Neural crest cell (in vitro differentiated cells): ENCODE measurements at regions not wholly inside any gene's neighbourhood (a gene's known extent, or its start where the extent isn't known, plus 50 kb on each side); places are given as distances from the start of the nearest gene placed in this dataset.

Experiments used
- DNase-seq: peaks from one replicate; pipeline ENCODE4 v3.0.0; 2021; ENCODE audit warnings: low read depth, mixed read lengths, low spot score
- H3K27ac Mint-ChIP-seq: one replicate; pipeline ENCODE4 v1.8.0; 2021; ENCODE audit warnings: mild to moderate bottlenecking, mixed read lengths; ENCODE audit not compliant: unreplicated experiment
- H3K27me3 Mint-ChIP-seq: 2 replicates; pipeline ENCODE4 v1.8.0; 2021; ENCODE audit warnings: low read depth, mild to moderate bottlenecking, mixed read lengths
- H3K36me3 Mint-ChIP-seq: 2 replicates; pipeline ENCODE4 v1.8.0; 2021; ENCODE audit warnings: low read depth, mild to moderate bottlenecking, mixed read lengths
- H3K4me1 Mint-ChIP-seq: 2 replicates; pipeline ENCODE4 v1.8.0; 2021; ENCODE audit warnings: mixed read lengths
- H3K4me3 Mint-ChIP-seq: one replicate; pipeline ENCODE4 v1.8.0; 2021; ENCODE audit warnings: mild to moderate bottlenecking, mixed read lengths
- H3K9me3 Mint-ChIP-seq: 2 replicates; pipeline ENCODE4 v1.8.0; 2021; ENCODE audit warnings: mixed read lengths
- CTCF ChIP-seq: fragments of 200-600 bp; sonication (generic); conservative IDR thresholded peaks from 2 replicates; pipeline ENCODE4 v1.5.0; 2021; ENCODE audit warnings: antibody characterized with exemption, mild to moderate bottlenecking

- Mint-ChIP-seq H3K27ac (no peak overlapping the region), H3K36me3 (no peaks in the 10 kb centered on the region), H3K27me3 (no peaks in the 10 kb centered on the region), H3K4me3 (no peak overlapping the region), H3K9me3 (no peaks in the 10 kb centered on the region), H3K4me1 (peaks cover 3% of the 10 kb centered on the region)
- no peak for DNase-seq
- TF ChIP-seq CTCF: no peak
Measured at GRCh38 chr9:95793924-95794828, 81.3 kb upstream of the ERCC6L2 start.

GRCh38 chr9:95791695-95792094 is 83.8 kb upstream of the ERCC6L2 start:
- no peak for TF ChIP-seq CTCF
- no peaks in the 10 kb centered on the region for H3K27me3 Mint-ChIP-seq
- no peak for DNase-seq
- H3K4me3 Mint-ChIP-seq: no peak overlapping the region
- H3K4me1 Mint-ChIP-seq: peaks cover 22% of the 10 kb centered on the region
- no peaks in the 10 kb centered on the region for H3K36me3 Mint-ChIP-seq
- no peak overlapping the region for H3K27ac Mint-ChIP-seq
- no peaks in the 10 kb centered on the region for H3K9me3 Mint-ChIP-seq

- no peaks in the 10 kb centered on the region for H3K9me3 Mint-ChIP-seq
- peaks cover 22% of the 10 kb centered on the region for H3K4me1 Mint-ChIP-seq
- H3K27me3 Mint-ChIP-seq: no peaks in the 10 kb centered on the region
- no peak for TF ChIP-seq CTCF
- DNase-seq: no peak
- H3K4me3 Mint-ChIP-seq: no peak overlapping the region
- H3K27ac Mint-ChIP-seq: no peak overlapping the region
- no peaks in the 10 kb centered on the region for H3K36me3 Mint-ChIP-seq
Measured at GRCh38 chr9:95791286-95791685, 84.2 kb upstream of the ERCC6L2 start.

GRCh38 chr9:95788521-95788991 is 86.9 kb upstream of the ERCC6L2 start:
- no peak for DNase-seq
- H3K4me3 Mint-ChIP-seq: no peak overlapping the region
- peaks cover 22% of the 10 kb centered on the region for H3K4me1 Mint-ChIP-seq
- no peak overlapping the region for H3K27ac Mint-ChIP-seq
- H3K27me3 Mint-ChIP-seq: no peaks in the 10 kb centered on the region
- H3K36me3 Mint-ChIP-seq: no peaks in the 10 kb centered on the region
- TF ChIP-seq CTCF: no peak
- H3K9me3 Mint-ChIP-seq: no peaks in the 10 kb centered on the region

- H3K4me1 Mint-ChIP-seq: peaks cover 22% of the 10 kb centered on the region
- H3K36me3 Mint-ChIP-seq: no peaks in the 10 kb centered on the region
- no peak for DNase-seq
- H3K27ac Mint-ChIP-seq: no peak overlapping the region
- no peak overlapping the region for H3K4me3 Mint-ChIP-seq
- TF ChIP-seq CTCF: no peak
- H3K27me3 Mint-ChIP-seq: no peaks in the 10 kb centered on the region
- H3K9me3 Mint-ChIP-seq: no peaks in the 10 kb centered on the region
Measured at GRCh38 chr9:95788021-95788420, 87.5 kb upstream of the ERCC6L2 start.
